Fibroblast of skin of right biceps (primary cell): ENCODE measurements at regions not wholly inside any gene's neighbourhood (a gene's known extent, or its start where the extent isn't known, plus 50 kb on each side); places are given as distances from the start of the nearest gene placed in this dataset.

Source experiments
- DNase-seq: peaks from one replicate; pipeline ENCODE4 v3.0.0-alpha.2; 2013

- DNase-seq, result no peak
Measured at GRCh38 chr7:42348631-42349030, 111.6 kb upstream of the GLI3 start.

GRCh38 chr7:42348071-42348470, 111.1 kb upstream of the GLI3 start:
- no peak for DNase-seq

GRCh38 chr7:42347616-42348015, 110.6 kb upstream of the GLI3 start:
- DNase-seq, result no peak

- no peak for DNase-seq
Measured at GRCh38 chr7:42345478-42346299, 108.7 kb upstream of the GLI3 start.

GRCh38 chr7:42344198-42344755, 107.3 kb upstream of the GLI3 start:
- DNase-seq, result no peak

- DNase-seq, result no peak
Measured at GRCh38 chr7:42342381-42342780, 105.4 kb upstream of the GLI3 start.

GRCh38 chr7:42340436-42340835, 103.4 kb upstream of the GLI3 start:
- peak; percentile 14 for DNase-seq

- DNase-seq, result peak; percentile 85
Measured at GRCh38 chr7:42338916-42339540, 102.0 kb upstream of the GLI3 start.

GRCh38 chr7:42338231-42338915, 101.4 kb upstream of the GLI3 start:
- DNase-seq, result peak; percentile 72

- no peak for DNase-seq
Measured at GRCh38 chr7:42337225-42337905, 100.4 kb upstream of the GLI3 start.

GRCh38 chr7:42332605-42333222, 95.7 kb upstream of the GLI3 start:
- DNase-seq, result no peak

- DNase-seq, result peak; percentile 12
Measured at GRCh38 chr7:42319631-42320030, 82.6 kb upstream of the GLI3 start.

GRCh38 chr7:42315631-42316030, 78.6 kb upstream of the GLI3 start:
- peak; percentile 77 for DNase-seq

- peak; percentile 9 for DNase-seq
Measured at GRCh38 chr7:42315103-42315502, 78.1 kb upstream of the GLI3 start.

- DNase-seq, result peak; percentile 16
Measured at GRCh38 chr7:42314696-42315095, 77.7 kb upstream of the GLI3 start.

- no peak for DNase-seq
Measured at GRCh38 chr7:42311195-42311594, 74.2 kb upstream of the GLI3 start.

- no peak for DNase-seq
Measured at GRCh38 chr7:42292991-42293521, 56.0 kb upstream of the GLI3 start.

- no peak for DNase-seq
Measured at GRCh38 chr7:42289473-42289872, 52.5 kb upstream of the GLI3 start.
